PC-9 (cell line): ENCODE measurements at regions not wholly inside any gene's neighbourhood (a gene's known extent, or its start where the extent isn't known, plus 50 kb on each side); places are given as distances from the start of the nearest gene placed in this dataset.

Source experiments
- EZH2 ChIP-seq: fragments of 200-600 bp; sonication (generic); IDR thresholded peaks from 2 replicates; pipeline ENCODE4 v1.8.0; 2017; ENCODE audit warnings: antibody characterized with exemption, low read depth
- TF ChIP-seq, protein P1 (sequence below): fragments of 200-600 bp; sonication (generic); conservative IDR thresholded peaks from 2 replicates; pipeline ENCODE4 v1.6.1; 2017; ENCODE audit warnings: mixed run types, antibody characterized with exemption, mild to moderate bottlenecking, moderate library complexity

DNA sequence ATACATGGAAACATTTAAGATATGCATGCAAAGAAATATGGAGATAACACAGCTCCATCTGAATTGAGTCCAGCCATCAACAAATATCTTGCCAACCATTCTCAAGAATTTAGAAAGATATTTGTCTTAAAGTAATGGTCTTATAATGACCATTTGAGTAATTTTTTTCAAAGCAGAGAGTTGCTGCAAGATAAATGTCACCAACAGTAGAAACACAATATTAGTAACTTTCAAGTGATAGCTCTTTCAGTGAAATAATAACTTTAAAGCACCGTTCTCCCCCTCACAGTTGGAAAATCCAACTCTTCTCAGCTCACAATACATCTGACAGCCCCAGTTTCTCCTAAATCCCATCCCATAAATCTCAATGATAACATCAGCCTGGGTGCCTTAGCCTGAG is 481.0 kb upstream of the ADAMTS5 start:
- TF ChIP-seq, protein P1, sequence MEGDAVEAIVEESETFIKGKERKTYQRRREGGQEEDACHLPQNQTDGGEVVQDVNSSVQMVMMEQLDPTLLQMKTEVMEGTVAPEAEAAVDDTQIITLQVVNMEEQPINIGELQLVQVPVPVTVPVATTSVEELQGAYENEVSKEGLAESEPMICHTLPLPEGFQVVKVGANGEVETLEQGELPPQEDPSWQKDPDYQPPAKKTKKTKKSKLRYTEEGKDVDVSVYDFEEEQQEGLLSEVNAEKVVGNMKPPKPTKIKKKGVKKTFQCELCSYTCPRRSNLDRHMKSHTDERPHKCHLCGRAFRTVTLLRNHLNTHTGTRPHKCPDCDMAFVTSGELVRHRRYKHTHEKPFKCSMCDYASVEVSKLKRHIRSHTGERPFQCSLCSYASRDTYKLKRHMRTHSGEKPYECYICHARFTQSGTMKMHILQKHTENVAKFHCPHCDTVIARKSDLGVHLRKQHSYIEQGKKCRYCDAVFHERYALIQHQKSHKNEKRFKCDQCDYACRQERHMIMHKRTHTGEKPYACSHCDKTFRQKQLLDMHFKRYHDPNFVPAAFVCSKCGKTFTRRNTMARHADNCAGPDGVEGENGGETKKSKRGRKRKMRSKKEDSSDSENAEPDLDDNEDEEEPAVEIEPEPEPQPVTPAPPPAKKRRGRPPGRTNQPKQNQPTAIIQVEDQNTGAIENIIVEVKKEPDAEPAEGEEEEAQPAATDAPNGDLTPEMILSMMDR = no peak
- TF ChIP-seq EZH2 = no peak
